ENCODE measurements at regions not wholly inside any gene's neighbourhood (a gene's known extent, or its start where the extent isn't known, plus 50 kb on each side); places are given as distances from the start of the nearest gene placed in this dataset.
A peak's percentile ranks its signal among the peaks of the same experiment; 100 is the strongest.

DNA sequence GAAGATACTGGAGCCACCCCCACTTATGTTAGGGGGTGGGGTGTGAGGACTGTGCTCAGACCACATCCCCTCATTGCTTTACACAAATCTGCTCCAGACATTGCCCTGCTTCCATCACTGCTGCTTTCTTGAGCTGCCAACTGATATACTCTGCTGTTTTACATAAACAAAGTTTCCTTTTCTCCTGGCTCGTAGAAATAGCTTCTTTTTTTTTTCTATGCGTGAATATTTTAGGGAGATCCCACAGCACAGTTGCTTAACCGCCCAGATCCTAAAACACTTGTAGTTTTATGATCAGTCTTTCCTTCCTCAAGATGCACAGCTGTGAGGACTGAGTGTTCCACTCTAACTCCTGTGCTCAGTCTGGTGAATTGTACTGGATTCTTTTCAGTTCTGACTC lies 768.4 kb downstream of the PCDH18 start:
- Histone ChIP-seq H3K27me3 (ENCODE audit: low read depth) (no peaks in the 10 kb centered on the region), H3K4me1 (peaks cover 6% of the 10 kb centered on the region), H3K36me3 (replicated peaks) (no peaks in the 10 kb centered on the region), H3K4me3 (no peak overlapping the region), H3K9me3 (no peaks in the 10 kb centered on the region)
- no peak for DNase-seq (ENCODE audit: low spot score in 2 of 2)
- in situ Hi-C loops (cut with MboI; ENCODE audit: low sequenced_read_pairs) = no loop called here

- no peaks in the 10 kb centered on the region for H3K36me3 ChIP-seq (replicated peaks)
- no peaks in the 10 kb centered on the region for H3K27me3 ChIP-seq (ENCODE audit: low read depth)
- no peak for DNase-seq (ENCODE audit: low spot score in 2 of 2)
- in situ Hi-C loops (cut with MboI; ENCODE audit: low sequenced_read_pairs) = no loop called here
- H3K9me3 ChIP-seq = no peaks in the 10 kb centered on the region
- H3K4me1 ChIP-seq = peaks cover 19% of the 10 kb centered on the region
- no peak overlapping the region for H3K4me3 ChIP-seq
Observed at GRCh38 chr4:136755531-136755916, 776.8 kb downstream of the PCDH18 start.

DNA sequence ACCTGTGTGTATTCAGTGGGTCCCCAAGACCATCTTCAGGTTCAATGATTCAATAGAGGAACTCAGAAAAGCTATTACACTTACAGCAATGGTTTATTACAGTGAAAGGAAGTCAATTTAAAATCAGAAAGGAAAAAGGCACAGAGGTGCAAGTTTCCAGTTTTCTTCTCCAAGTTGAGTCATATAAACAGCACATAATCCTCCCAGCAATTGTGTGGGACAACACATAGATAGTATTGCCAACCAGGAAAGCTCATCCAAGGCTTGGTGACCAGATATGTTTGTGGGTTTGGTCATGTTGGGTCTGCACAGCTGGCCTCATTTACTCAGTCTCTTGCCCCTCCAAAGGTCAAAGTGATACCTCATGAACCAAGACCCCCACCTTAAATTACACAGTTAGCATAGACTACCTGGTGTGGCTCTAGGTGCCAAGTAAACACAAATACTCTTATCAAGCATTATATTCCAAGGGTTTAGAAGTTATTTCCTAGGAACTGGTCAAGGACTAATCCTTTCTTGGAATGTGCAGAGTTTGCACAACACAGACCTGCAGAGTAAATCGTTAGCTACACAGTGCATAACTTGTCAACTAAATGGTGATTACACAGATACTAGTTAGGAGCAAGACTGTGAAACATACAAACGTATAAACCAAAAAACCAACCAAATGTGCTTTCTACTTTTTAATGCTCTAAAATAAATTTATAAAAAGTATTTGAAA lies 777.3 kb downstream of the PCDH18 start:
- in situ Hi-C loops (cut with MboI; ENCODE audit: low sequenced_read_pairs) = no loop called here
- Histone ChIP-seq H3K4me1 (peaks cover 19% of the 10 kb centered on the region), H3K36me3 (replicated peaks) (no peaks in the 10 kb centered on the region), H3K4me3 (no peak overlapping the region), H3K9me3 (no peaks in the 10 kb centered on the region), H3K27me3 (ENCODE audit: low read depth) (no peaks in the 10 kb centered on the region)
- DNase-seq (ENCODE audit: low spot score in 2 of 2) = no peak

- peak; percentile 24 to 58 for DNase-seq (ENCODE audit: low spot score in 2 of 2)
- in situ Hi-C loops (cut with MboI; ENCODE audit: low sequenced_read_pairs) = no loop called here
- no peak overlapping the region for H3K4me3 ChIP-seq
- H3K36me3 ChIP-seq (replicated peaks) = no peaks in the 10 kb centered on the region
- peaks cover 19% of the 10 kb centered on the region for H3K4me1 ChIP-seq
- no peaks in the 10 kb centered on the region for H3K9me3 ChIP-seq
- no peaks in the 10 kb centered on the region for H3K27me3 ChIP-seq (ENCODE audit: low read depth)
Observed at GRCh38 chr4:136751556-136751955, 780.7 kb downstream of the PCDH18 start.

DNA sequence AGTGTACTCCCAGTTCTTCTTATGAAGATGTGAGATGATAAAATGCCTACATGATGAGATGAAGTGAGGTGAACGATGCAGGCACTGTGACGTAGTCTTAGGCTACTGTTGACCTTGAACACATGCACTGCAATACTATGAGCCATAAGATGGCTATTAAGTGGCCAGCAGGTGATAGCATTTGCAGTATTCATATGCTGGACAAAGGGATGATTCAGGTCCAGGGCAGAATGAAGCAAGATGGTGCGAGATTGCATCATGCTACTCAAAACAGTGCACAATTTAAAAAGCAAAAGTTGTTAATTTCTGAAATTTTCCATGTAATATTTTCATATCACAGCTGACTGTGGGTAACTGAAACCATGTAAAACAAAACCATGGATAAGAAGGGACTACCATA lies 781.4 kb downstream of the PCDH18 start:
- DNase-seq (ENCODE audit: low spot score in 2 of 2) = peak in 1 of 2 experiments; percentile 11
- no peaks in the 10 kb centered on the region for H3K36me3 ChIP-seq (replicated peaks)
- in situ Hi-C loops (cut with MboI; ENCODE audit: low sequenced_read_pairs) = no loop called here
- no peaks in the 10 kb centered on the region for H3K27me3 ChIP-seq (ENCODE audit: low read depth)
- H3K9me3 ChIP-seq = no peaks in the 10 kb centered on the region
- peaks cover 19% of the 10 kb centered on the region for H3K4me1 ChIP-seq
- H3K4me3 ChIP-seq = no peak overlapping the region

GRCh38 chr4:136749989-136750388 lies 782.3 kb downstream of the PCDH18 start:
- H3K36me3 ChIP-seq (replicated peaks) = no peaks in the 10 kb centered on the region
- H3K27me3 ChIP-seq (ENCODE audit: low read depth) = no peaks in the 10 kb centered on the region
- in situ Hi-C loops (cut with MboI; ENCODE audit: low sequenced_read_pairs) = no loop called here
- H3K4me3 ChIP-seq = no peak overlapping the region
- no peaks in the 10 kb centered on the region for H3K9me3 ChIP-seq
- H3K4me1 ChIP-seq = peaks cover 19% of the 10 kb centered on the region
- DNase-seq (ENCODE audit: low spot score in 2 of 2) = no peak

DNA sequence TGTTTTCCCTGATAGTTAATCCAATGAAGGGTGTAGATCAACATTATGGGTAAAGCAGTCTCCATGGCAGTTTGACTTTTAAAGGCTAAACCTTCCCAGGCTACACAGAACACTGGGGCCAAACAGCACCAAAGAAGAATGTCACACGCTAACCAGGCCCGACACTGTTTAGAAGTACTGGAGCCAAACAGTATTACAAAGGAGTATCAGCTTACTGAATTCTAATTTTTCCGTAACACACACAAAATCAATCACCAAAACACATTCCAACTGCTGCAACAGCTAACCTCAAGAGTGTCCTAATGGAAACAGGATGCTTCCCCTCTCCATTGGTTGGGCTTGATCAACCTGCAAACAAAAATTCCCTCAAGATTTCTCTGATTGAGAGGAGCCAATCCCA lies 783.5 kb downstream of the PCDH18 start:
- in situ Hi-C loops (cut with MboI; ENCODE audit: low sequenced_read_pairs) = no loop called here

DNA sequence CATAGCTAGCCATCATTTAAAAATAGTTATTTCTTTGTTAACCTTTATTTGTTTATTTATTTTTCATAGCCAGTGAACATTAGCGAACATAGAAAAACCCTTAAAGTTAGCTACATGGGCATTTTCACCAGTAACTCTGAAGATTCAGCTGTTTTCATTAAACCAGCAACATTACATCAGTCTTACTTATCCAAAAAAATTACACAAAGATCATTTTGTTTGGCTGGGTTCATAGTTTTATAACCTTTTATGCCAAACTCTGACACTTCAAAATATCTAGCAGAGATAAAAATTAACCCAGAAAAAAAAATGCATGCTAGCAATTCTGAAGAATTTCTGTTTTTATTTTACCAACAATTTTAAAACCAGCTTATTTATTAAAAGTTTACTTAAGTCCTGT lies 784.1 kb downstream of the PCDH18 start:
- in situ Hi-C loops (cut with MboI; ENCODE audit: low sequenced_read_pairs) = no loop called here

More for the DNA sequence above, 783.5 kb downstream of the PCDH18 start:
- Histone ChIP-seq H3K4me1 (peaks cover 19% of the 10 kb centered on the region), H3K36me3 (replicated peaks) (no peaks in the 10 kb centered on the region), H3K4me3 (no peak overlapping the region), H3K9me3 (no peaks in the 10 kb centered on the region), H3K27me3 (ENCODE audit: low read depth) (no peaks in the 10 kb centered on the region)
- no peak for DNase-seq (ENCODE audit: low spot score in 2 of 2)

GRCh38 chr4:136743238-136743637 lies 789.1 kb downstream of the PCDH18 start:
- no peaks in the 10 kb centered on the region for H3K9me3 ChIP-seq
- DNase-seq (ENCODE audit: low spot score in 2 of 2) = no peak
- H3K4me1 ChIP-seq = no peaks in the 10 kb centered on the region
- H3K27me3 ChIP-seq (ENCODE audit: low read depth) = no peaks in the 10 kb centered on the region
- no peaks in the 10 kb centered on the region for H3K36me3 ChIP-seq (replicated peaks)
- in situ Hi-C loops (cut with MboI; ENCODE audit: low sequenced_read_pairs) = no loop called here
- H3K4me3 ChIP-seq = no peak overlapping the region

More for the DNA sequence above, 784.1 kb downstream of the PCDH18 start:
- DNase-seq (ENCODE audit: low spot score in 2 of 2) = no peak
- Histone ChIP-seq H3K36me3 (replicated peaks) (no peaks in the 10 kb centered on the region), H3K4me3 (no peak overlapping the region), H3K27me3 (ENCODE audit: low read depth) (no peaks in the 10 kb centered on the region), H3K9me3 (no peaks in the 10 kb centered on the region), H3K4me1 (peaks cover 19% of the 10 kb centered on the region)

DNA sequence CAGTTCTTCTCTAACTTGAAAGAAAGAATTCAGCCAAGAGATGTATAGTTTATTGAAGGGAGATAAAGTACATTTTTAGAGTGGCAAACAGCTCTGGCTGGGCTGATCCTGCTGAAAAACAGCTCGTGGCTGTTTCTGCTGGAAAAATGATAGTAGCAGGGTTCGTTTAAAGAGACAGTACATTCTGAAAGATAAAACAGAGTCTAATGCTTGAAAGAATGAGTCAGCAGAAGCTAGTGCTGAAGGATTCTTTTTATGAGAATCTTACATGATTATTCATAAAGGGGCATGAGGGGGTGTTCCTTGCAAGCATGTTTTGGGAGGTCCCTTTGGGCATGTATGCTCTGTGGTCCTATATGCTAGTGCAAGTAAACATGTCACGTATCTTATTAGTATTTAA lies 790.0 kb downstream of the PCDH18 start:
- Histone ChIP-seq H3K27me3 (ENCODE audit: low read depth) (no peaks in the 10 kb centered on the region), H3K4me1 (no peaks in the 10 kb centered on the region), H3K4me3 (no peak overlapping the region), H3K36me3 (replicated peaks) (no peaks in the 10 kb centered on the region), H3K9me3 (no peaks in the 10 kb centered on the region)
- in situ Hi-C loops (cut with MboI; ENCODE audit: low sequenced_read_pairs) = no loop called here
- no peak for DNase-seq (ENCODE audit: low spot score in 2 of 2)

DNA sequence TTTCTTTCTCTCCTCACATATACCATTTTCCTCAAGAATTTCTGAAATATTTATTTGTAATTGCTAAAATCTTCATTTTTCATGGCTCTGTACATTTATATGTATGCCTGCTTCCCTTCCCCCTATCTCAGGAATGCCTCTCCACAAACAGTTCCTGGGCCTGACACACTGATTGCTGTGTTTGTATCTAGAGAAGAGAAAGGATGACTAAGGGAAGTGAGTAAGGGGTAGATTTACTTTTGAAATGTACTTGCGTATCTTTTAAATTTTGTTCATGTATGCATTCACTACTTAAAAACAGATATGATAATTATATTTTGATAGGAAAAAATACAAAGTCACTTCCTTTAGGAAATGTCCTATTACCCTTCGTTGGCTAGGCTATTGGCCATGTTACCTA lies 790.8 kb downstream of the PCDH18 start:
- Histone ChIP-seq H3K9me3 (no peaks in the 10 kb centered on the region), H3K36me3 (replicated peaks) (no peaks in the 10 kb centered on the region), H3K4me3 (no peak overlapping the region), H3K4me1 (no peaks in the 10 kb centered on the region), H3K27me3 (ENCODE audit: low read depth) (no peaks in the 10 kb centered on the region)
- no peak for DNase-seq (ENCODE audit: low spot score in 2 of 2)
- in situ Hi-C loops (cut with MboI; ENCODE audit: low sequenced_read_pairs) = no loop called here

DNA sequence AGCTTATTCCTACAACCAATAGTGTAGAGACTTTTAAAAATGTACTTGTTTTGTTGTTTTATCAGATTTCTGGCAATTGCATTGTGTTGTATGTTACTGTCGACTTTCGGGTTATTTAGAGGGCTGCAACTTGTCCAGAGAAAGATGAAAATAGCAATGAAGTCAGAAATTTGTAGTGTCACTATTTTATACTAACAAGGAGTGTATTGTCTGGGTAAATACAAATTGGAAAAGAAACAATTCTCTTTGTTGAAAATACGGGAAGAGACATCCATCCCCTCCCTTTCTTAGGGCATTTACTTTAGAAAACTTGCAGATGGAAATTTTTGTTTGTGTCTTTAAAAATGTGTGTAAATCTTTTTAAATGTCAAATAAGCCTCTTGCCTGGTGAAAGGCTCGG lies 792.0 kb downstream of the PCDH18 start:
- DNase-seq (ENCODE audit: low spot score in 2 of 2) = no peak
- Histone ChIP-seq H3K9me3 (no peaks in the 10 kb centered on the region), H3K36me3 (replicated peaks) (no peaks in the 10 kb centered on the region), H3K27me3 (ENCODE audit: low read depth) (no peaks in the 10 kb centered on the region), H3K4me1 (no peaks in the 10 kb centered on the region), H3K4me3 (no peak overlapping the region)
- in situ Hi-C loops (cut with MboI; ENCODE audit: low sequenced_read_pairs) = no loop called here

DNA sequence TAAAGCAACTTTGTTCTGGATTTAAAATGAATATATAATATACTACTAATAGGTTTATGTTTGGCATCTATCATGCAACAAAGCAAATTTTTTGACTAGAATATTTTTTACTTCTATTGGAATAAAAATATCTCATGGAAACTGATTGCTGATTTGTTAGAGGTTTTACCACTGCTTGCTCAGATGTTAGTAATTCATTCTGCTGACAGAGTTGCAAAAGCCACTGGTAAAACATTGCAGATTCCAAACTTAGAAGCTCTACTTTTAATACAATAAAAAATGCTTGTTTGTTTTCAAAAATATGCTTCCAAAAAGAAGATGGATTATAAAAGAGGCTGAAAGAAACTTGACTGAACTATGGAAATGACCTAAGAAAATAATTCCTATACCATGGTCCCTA lies 795.2 kb downstream of the PCDH18 start:
- no peaks in the 10 kb centered on the region for H3K27me3 ChIP-seq (ENCODE audit: low read depth)
- H3K4me1 ChIP-seq = no peaks in the 10 kb centered on the region
- no peaks in the 10 kb centered on the region for H3K9me3 ChIP-seq
- DNase-seq (ENCODE audit: low spot score in 2 of 2) = no peak
- in situ Hi-C loops (cut with MboI; ENCODE audit: low sequenced_read_pairs) = no loop called here
- H3K36me3 ChIP-seq (replicated peaks) = no peaks in the 10 kb centered on the region
- H3K4me3 ChIP-seq = no peak overlapping the region

GRCh38 chr4:136731025-136731424 lies 801.3 kb downstream of the PCDH18 start:
- no peaks in the 10 kb centered on the region for H3K9me3 ChIP-seq
- H3K4me1 ChIP-seq = no peaks in the 10 kb centered on the region
- no peak for DNase-seq (ENCODE audit: low spot score in 2 of 2)
- H3K4me3 ChIP-seq = no peak overlapping the region
- no peaks in the 10 kb centered on the region for H3K27me3 ChIP-seq (ENCODE audit: low read depth)
- in situ Hi-C loops (cut with MboI; ENCODE audit: low sequenced_read_pairs) = no loop called here
- no peaks in the 10 kb centered on the region for H3K36me3 ChIP-seq (replicated peaks)
